ENCODE measurements at regions not wholly inside any gene's neighbourhood (a gene's known extent, or its start where the extent isn't known, plus 50 kb on each side); places are given as distances from the start of the nearest gene placed in this dataset.

- no peak for DNase-seq (ENCODE audit: insufficient read length, low spot score)
- no peak for TF ChIP-seq CTCF (IDR thresholded peaks at IDR 0.05; ENCODE audit: insufficient read depth, missing control alignments)
- no peak for FAIRE-seq
These were observed 367.9 kb downstream of the FAM133A start for GRCh38 chrX:94041881-94042280.

DNA sequence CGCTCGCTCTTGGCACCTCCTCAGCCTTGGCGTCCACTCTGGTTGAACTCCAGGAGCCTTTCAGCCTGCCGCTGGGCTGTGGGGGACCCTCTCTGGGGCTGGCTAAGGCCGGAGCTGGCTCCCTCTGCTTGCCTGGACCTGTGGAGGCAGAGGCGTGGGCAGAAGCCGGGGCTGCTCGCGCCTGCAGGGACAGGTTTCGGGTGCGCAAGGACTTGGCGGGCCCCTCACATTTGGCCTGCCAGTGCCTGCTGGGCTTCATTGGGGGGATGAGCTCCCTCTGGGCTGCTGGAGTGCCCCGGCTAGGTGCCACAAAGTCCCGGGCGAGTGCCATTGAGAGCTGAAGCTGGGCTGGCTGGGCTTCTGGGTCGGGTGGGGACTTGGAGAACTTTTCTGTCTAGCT is 371.7 kb downstream of the FAM133A start:
- no peak for TF ChIP-seq CTCF (IDR thresholded peaks at IDR 0.05; ENCODE audit: insufficient read depth, missing control alignments)
- FAIRE-seq (no peak), DNase-seq (ENCODE audit: insufficient read length, low spot score) (no peak)

GRCh38 chrX:94051926-94052325 is 377.9 kb downstream of the FAM133A start:
- FAIRE-seq: no peak
- no peak for DNase-seq (ENCODE audit: insufficient read length, low spot score)
- TF ChIP-seq CTCF (IDR thresholded peaks at IDR 0.05; ENCODE audit: insufficient read depth, missing control alignments): no peak

GRCh38 chrX:94053575-94053974 is 379.6 kb downstream of the FAM133A start:
- TF ChIP-seq CTCF (IDR thresholded peaks at IDR 0.05; ENCODE audit: insufficient read depth, missing control alignments): no peak
- DNase-seq (ENCODE audit: insufficient read length, low spot score): no peak
- no peak for FAIRE-seq

DNA sequence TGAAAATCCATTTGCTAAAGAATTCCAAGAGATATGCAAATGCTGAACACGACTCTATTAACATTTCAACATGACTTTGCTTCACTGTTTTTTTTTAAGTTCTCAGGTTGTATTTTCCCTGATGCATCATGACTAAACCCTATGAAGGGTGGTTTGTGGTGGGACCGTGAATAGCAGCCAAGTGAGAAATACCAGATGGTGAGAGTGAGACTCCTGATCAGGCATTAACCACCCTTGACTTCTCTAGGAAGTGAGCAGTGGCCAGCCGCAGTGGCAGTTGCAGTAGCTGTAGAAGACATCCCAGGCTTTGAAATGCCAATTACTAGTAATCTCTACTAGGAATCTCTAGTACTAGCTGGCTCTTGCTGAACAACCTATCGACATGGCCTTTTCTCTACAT is 383.4 kb downstream of the FAM133A start:
- DNase-seq (ENCODE audit: insufficient read length, low spot score) (no peak), FAIRE-seq (no peak)
- TF ChIP-seq CTCF (IDR thresholded peaks at IDR 0.05; ENCODE audit: insufficient read depth, missing control alignments): no peak

DNA sequence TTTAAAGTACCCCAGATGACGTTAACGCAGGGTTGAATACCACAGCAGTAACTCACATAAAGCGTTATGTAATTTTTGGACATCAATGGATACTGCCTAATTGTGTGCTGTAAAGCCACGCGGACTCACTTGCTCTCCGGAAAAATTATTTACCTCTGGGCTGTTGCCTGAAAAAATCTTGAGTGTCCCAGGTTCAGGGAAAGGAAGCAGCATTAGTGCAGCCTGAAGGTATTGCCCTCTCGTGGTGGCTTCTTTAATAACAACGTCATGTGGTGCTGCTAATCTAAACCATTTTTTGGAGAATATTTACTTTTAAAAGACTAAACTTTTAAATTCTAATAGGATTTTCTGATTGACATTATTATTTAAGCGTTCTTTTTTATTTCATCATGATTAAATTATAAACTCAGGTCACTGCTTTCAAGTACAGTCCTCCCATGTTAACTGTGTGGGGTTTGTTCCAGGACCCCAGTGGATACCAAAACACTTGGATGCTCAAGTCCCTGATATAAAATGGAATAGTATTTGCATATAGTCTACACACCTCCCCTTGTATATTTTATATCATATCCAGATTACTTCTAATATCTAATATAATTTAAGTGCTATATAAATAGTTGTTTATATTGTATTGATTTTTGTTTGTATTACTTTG is 384.8 kb downstream of the FAM133A start:
- TF ChIP-seq CTCF (IDR thresholded peaks at IDR 0.05; ENCODE audit: insufficient read depth, missing control alignments): peak; percentile 38
- DNase-seq (ENCODE audit: insufficient read length, low spot score): no peak
- peak; percentile 68 for FAIRE-seq

DNA sequence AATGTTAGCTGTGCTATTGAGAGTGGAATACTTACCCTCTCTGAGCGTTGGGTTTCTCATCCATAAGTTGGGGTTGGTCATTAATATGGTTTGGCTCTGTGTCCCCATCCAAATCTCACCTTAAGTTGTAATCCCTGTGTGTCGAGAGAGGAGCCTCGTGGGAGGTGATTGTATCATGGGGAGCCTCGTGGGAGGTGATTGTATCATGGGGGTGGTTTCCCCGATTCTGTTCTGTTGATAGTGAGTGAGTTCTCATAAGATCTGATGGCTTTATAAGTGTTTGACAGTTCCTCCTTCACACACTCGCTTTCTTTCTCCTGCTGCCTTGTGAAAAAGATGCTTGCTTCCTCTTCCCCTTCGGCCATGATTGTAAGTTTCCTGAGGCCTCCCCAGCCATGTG is 391.1 kb downstream of the FAM133A start:
- FAIRE-seq (no peak), DNase-seq (ENCODE audit: insufficient read length, low spot score) (no peak)
- TF ChIP-seq CTCF (IDR thresholded peaks at IDR 0.05; ENCODE audit: insufficient read depth, missing control alignments): no peak
